ENCODE measurements at regions not wholly inside any gene's neighbourhood (a gene's known extent, or its start where the extent isn't known, plus 50 kb on each side); places are given as distances from the start of the nearest gene placed in this dataset.
A peak's percentile ranks its signal among the peaks of the same experiment; 100 is the strongest.
"Not testable (repeated sequence)": the region's sequence is repeated elsewhere in the genome, so short reads cannot be mapped to it uniquely, and the experiment has no call there.

DNA sequence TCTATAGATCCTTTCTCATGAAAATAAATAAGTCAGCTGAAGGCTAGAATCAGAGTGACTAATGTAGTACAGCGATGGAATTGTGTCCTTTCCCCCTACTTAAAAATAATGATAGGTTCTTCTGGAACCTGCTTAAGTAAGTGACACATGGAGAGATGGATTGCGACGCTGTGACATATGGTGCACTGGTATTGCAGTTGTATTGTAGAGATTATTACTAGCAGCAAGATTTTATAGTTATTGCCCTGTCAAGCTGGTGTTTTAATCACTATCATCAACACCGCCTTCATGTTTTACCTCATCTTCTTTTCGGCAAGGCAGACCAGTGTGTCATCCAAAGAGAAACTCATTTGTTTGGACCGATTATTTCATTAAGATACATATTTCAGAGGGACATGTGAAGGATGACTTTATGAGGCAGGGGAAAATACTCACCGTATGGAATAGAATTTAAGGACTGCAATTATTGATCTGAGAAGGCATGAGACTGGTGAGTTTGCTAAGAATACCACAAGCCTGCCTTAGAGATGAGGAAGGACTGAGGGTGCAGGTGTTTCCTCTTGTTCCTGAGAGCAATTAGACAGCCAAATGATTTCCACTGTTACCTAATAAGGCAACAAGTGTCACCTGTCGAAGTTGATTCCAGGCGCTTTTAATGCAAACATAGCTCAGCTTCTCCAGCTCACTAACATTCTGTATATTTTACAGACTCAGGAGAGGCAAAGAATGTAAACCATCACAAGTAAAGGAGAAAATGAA, 1855.5 kb downstream of the MAT2B start:
- DNase-seq: peak; percentile 17

DNA sequence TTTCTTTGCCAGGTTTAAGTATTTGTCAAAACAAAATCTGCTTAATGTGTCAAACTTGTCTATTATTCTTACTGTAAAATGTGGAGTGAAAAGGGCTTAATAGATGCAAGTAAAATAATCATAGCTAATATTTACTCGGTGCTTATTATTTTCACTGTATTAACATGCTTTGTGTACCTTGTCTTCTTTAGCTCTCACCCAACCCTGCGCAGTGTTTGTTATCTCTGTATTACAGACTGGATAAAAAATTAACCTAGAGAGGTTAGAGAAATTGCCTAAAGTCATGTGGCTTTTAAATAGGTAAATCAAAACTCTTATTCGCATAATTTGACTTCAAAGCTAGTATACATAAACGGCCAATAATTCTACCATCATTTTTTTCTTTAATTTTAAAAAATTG, 1864.8 kb downstream of the MAT2B start:
- no peak for DNase-seq

DNA sequence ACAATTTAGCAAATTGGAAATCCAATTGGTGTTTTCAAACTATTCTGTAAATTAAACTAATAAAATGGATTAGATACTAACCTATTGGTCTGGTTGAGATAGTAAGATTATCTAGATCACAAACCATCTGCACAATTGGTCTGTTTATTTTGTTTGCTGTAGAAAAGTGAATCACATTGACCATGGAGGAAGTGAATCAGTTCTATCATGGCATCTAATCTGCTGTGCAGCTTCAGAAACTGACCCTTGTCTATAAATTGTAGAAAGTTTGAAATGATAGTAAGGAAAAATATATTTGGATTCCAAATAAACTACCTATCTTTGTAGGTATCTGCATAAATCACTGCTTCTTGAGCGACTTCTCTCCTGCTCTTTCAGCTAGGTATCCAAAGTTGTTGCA, 1865.4 kb downstream of the MAT2B start:
- DNase-seq: no peak

DNA sequence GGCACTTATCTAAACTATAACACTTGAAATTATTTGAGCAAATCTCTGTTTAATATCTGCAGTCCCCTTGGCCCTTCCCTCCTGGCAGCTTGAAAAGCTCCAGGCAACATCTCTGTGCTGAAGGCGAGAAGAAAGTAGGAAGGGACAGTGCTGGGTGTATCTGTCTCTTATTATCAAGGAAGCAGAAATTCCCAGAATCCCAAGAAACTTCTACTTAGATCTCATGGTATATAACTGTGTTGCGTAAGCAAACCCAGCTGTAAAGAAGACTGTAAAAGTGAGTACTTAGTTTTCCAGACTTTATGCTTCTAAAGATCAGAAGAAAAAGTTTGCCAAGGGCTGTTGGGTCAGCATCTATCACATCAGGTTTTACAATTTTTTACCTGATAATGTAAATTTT, 1869.8 kb downstream of the MAT2B start:
- no peak for DNase-seq

DNA sequence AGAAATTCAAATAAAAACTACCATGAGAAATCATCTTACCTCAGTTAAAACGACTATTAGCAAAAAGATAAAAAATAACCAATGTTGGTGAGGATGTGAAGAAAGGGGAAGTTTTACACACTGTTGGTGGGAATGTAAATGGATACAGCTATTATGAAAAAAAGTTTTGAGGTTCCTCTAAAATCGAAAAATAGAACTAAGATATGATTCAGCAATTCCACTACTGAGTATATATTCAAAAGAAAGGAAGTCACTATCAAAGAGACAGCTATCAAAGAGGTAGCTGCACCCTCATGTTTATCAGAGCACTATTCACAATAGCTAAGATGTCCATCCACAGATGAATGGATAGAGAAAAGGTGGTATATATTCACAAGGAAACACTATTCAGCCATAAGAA, 1888.4 kb downstream of the MAT2B start:
- DNase-seq: no peak

DNA sequence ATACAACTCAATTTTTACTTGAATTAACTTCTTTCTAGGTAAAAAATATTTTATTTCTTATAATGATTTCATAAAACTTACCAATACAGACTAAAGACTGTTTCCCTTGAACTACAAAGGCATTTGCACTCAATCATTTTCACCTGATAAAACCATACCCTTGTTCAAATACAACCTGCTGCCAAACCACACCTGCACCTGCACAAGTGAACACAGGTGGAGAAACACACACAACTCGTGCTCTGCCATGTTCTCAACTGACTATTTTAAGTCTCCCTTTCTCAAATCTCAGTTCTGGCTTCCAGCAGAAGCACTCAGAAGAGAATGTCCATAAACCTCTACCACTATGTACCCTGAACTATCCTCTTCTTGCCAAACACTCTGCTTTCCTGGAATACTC, 1892.1 kb downstream of the MAT2B start:
- no peak for DNase-seq

DNA sequence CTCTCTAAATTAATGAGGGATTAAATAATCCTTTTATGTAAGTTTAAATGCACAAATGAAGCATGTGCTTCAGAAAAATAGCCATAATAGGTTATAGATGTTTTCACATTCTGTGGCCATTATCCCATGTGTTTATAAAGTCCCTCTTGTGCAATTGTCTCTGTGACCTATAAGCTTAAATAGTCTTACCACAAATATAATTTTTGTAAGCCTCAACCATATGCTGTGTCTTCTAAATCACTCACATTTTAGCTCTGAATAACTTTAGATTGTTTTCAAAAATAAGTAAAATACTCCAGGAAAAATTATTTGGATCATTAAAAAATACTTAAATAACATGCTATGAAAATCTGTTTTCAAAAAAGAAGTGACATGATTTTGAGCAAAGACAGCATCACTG, 1894.7 kb downstream of the MAT2B start:
- DNase-seq: no peak

DNA sequence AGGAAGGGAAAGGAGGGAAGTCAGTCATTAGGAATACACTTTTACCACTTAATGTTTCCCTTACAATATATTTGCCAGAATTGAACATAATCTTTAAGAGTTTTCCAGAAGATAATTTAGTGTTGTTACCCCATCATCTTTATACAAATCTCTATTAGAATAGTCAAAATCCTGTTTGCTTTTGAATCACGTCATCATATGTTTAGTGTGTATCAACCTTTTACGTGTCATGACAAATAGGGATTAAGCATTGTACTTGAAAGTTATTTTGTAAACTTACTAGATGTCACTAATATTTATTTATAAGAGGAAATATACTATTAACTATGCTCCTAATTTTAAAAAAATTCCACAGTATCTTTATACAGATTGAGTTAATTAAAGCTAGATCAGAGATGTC, 1899.5 kb downstream of the MAT2B start:
- DNase-seq: no peak

DNA sequence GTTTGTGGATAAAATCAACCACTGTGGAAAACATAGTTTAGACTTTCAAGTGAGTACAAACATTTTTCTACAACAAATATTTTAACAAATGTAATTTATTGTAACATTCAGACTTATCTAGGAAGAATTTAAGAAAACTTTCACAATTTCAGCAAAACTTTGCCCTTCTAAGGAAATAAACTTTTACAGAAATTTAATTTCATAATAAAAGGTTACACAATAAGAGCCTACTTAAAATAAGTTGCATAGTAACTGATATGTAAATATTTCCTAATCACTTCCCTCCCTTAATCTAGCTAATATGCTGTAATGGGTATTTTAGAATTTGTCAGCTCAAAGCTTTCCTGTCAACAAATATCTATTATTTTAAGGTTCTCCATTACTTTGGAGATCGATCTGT, 1899.9 kb downstream of the MAT2B start:
- no peak for DNase-seq

DNA sequence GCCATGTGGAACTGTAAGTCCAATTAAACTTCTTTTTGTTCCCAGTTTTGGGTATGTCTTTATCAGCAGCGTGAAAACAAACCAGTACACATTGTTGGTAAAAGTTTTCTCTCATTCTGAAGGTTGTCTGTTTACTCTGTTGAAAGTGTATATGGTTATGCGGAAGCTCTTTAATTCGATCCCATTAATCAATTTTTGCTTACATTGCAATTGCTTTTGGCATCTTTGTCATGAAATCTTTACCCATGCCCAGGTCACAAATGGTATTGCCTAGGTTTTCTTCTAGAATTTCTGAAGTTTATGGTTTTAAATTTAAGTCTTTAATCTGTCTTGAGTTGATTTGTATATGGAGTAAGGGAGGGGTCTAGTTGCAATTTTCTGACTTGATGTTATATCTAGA, 1901.9 kb downstream of the MAT2B start:
- no peak for DNase-seq

DNA sequence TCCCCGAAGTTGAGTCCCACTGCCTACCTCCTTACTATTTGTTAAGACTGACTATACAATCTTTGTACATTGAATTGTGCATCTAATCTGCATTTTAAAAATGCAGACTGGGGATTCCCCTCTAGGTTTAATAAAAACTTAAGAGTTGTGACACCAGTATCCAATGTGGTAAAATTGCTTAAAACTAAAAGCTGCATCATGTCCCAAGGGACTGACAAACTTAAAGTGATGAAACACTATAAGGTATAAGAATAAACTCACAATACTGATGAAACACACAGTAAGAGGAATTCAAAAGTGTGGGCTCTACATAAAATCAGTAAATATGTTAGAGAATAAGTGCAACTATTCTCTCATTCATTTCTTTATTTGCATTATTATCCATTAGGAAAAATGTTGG, 1905.1 kb downstream of the MAT2B start:
- DNase-seq: no peak

DNA sequence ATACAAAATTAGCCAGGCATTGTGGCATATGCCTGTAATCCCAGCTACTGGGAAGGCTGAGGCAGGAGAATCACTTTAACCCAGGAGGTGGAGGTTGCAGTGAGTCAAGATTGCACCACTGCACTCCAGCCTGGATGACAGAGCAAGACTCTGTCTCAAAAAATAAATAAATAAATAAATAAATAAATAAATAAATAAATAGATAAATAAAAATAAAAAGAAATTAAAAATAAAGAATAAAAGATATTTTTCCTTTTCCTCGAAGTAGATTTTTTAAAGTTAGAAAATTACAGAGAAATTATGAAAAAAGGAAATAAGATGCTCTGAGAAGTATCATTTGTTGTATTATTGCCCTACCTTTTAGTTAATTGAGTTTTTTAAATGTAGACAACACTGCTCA, 1906.1 kb downstream of the MAT2B start:
- not testable (repeated sequence) for DNase-seq

DNA sequence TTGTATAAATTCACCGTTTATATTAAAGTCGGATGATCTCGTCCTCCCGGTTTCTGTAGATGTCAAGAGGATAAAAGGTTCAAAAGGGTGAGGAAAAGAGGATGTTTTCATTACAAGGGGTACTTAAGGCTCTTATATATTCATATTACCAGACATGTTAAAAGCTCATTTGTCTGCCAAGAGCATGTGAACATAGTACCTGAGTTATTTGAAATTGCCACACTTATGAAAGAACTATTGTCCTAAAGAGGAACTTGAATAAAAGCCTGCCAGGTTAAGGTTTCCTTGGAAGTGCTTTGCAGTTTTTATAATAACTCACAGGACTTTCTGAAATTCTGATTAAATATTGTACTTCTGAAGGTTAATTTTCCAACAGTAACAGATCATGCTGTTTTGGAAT, 1915.1 kb downstream of the MAT2B start:
- DNase-seq: no peak

DNA sequence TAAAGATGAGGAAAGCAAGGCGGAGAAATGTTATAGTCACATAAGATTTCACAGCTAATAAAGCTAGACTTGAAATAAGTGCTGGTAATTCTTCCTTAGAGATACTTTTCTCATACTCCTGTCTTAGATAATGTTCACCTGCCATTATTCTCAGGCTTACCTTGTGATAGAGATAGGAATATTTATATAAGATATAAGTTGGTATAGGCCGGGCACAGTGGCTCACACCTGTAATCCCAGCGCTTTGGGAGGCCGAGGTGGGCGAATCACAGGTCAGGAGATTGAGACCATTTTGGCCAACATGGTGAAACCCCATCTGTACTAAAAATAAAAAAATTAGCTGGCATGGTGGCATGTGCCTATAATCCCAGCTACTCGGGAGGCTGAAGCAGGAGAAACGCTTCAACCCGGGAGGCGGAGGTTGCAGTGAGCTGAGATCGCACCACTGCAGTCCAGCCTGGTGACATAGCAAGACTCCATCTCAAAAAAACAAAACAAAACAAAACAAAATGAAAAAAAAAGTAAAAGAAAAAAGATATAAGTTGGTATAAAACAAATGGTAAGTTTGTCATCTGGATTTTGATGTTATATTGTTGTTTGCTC, 1918.4 kb downstream of the MAT2B start:
- no peak for DNase-seq

DNA sequence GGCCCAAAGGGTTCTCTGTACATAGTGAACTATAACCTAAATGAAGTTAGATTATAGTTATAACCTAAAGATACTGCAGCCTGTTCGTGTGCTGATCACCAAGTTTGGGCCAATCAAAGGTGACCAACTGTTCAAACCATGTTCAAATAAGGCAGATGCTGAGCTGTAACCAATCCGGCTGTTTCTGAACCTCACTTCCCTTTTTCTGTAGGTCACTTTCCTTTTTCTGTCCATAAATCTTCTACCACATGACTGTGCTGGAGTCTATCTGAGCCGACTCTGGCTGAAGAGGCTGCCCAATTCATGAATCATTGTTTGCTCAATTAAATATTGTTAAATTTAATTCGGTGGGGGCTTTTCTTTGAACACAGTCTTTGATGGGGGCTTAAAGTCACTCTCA, 1920.2 kb downstream of the MAT2B start:
- DNase-seq: no peak

DNA sequence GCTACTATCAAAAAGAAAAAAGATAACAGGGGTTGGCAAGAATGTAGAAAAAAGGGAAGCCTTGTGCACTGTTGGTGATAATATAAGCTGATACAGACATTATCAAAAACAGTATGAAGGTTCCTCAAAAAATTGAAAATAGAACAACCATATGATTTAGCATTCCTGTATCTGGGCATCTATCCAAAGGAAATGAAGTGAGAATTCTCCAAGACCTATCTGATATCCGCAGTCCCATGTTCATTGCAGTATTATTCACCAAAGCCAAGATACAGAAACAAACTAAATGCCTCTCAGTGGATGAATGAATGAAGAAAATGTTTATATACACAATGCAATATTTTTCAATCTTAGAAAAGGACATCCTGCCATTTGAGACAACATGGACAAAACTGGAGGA, 1943.3 kb downstream of the MAT2B start:
- no peak for DNase-seq

DNA sequence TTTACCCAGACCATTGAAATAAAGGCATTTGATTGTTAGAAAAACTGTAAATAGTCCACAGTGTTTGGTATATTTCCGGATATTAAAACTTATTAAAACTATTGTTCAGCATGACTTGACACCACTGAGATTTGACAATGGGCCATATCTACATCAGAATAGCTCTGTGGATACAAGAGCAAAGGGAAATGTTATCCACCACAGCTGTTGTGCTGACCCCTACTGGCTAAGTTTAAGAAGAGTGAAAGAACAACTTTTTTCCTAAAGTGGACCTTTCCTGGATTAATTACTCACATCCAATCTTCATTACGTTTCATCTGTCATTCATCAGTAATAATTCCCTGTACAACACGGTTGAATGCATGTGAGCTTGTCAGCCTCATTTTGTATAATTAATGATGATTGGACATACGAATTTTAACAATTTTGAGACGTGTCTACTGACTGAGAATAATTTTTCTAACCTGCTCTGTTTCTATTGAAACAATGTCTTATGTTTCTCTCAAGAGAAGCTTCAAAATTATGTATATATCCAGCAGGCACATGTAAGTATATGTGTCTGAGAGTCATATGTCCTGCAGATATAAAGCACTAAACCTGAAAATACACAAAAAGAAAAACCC, 1952.6 kb downstream of the MAT2B start:
- DNase-seq: peak; percentile 74

DNA sequence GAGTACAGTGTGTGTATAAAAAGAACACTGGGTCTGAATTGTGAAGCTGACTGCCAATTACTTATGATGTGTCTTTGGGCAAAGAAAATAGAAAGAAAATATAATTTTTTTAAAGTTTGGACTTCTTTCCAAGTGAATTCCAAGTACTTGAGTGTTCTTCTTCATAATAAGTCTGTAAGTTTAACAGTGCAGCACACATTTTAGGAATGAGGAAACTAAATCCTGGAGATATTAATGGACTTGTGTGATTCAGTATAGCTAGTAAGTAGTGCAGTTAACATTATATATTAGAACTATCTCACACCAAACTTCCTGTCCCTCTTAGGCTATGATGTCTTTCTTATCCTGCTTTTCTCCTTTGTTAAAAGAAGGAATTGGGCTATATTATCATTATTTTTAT, 1953.8 kb downstream of the MAT2B start:
- no peak for DNase-seq

DNA sequence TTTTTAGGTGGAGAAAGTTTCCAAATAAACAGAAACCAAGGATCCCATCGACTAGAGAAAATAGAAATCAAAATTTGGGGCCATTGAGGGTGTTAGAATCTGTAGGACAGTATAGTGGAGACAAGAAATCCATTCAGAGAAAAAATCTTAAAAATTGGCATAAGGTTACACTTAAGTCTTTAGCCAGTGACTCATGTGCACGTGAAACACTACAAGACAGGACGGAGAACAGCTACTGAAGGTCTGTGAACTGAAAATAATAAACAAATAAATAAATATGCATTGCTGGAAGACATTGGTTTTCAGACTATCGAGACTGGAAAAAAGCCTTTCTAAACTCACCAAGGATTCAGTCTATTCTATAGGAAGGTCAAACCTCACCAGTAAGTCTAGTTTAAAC, 1955.5 kb downstream of the MAT2B start:
- DNase-seq: no peak

DNA sequence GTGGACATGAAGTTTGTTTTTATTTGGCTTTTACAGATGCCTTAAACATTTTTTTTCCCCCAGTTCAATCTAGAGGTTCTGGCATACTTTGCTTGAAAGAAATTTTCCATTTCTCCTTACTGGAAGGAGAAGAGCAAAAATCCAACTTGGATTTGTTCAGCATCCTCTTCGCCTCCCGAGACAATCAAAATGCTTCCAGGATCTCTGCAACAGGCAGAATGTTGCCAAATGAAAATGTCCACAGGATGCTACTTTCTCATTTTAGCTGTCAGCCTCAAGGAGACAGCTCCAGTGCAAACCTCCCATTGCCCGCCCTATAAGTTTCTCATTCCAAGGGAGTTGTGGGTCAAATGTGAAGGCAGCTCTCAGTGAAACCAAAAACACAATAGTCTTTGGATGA, 1972.1 kb downstream of the MAT2B start:
- no peak for DNase-seq

DNA sequence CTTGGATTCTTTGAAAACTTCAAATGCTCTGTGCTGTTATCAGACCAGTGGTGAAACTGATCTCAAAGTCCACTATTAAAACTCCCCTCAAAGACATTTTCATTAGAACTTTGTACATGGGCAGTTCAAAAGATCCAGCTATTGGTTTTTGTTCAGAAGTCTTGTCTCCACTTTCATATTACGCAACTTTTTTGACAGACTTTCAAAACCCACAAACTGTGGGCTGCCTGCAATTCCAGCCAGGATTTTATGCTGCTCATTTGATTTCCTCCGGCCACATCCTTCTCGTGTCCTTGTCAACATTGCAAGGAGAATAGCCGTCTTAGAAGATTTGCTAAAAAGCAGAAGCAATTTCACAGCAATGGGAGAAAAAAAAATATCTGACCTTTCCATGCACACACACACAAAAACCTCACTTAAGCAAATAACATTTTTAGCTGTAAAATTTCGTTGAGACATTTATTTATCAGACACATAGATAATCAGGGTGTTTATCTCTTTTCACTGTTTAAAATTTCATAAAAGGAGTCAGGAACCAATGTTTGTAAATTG, 1990.5 kb downstream of the MAT2B start:
- no peak for DNase-seq

DNA sequence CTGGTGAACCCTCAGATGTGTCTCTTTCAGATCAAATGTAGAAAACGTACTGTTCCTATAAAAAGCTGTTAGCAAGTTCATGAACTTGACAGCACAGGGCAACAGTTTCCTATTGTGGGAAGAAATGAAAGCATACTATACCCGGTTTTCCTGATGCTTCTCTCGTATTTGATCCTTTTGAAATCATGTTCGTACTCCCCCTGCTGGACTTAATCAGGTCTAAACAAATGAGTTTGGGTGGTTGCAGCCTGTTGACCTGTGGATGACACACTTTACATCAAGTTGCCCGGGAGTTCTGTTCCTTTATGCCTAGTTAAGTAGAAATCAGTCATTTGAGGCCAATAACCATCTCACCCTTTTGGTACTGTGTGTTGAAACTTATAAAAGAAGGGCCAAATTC, 1992.3 kb downstream of the MAT2B start:
- DNase-seq: no peak

DNA sequence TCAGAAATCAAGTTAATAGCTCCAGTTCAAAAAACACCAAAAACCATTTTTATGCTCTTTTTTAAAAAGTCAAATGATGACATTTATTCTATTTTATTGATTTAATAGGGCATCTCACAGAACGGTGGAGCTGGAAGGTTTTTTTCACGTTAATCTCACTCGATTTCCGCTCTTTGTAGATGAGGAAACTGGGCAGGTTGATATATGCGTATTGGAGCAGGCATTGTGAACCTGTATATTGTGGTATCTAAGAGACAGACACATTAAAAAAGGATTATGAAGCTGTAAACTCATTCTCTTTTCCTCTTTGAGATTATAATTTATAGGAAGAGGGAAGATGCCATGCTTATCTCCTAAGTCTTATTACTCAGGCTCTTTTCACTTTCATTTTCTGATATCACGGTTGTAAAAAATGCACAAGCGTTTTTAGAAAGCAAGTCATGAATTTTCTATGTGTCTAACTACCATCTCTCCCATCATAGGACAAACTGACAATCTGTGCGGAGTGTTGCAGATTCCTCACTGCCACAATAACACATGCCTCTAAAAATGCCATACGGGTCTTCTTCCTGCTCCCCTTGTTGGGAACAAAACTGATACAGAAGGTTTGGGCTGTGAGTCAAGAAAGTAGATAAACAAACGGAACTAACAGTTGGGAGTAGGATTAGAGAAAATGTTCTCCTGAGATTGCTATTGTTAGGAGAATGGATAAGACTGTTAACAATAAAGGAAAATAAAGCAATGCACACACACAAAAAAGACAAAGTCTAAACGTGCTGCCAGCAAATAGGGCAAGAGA, 1997.7 kb downstream of the MAT2B start:
- no peak for DNase-seq
